ENCODE measurements at regions not wholly inside any gene's neighbourhood (a gene's known extent, or its start where the extent isn't known, plus 50 kb on each side); places are given as distances from the start of the nearest gene placed in this dataset.

GRCh38 chr16:47967374-47967773 lies 188.4 kb downstream of the ABCC12 start:
- DNase-seq, result no peak

DNA sequence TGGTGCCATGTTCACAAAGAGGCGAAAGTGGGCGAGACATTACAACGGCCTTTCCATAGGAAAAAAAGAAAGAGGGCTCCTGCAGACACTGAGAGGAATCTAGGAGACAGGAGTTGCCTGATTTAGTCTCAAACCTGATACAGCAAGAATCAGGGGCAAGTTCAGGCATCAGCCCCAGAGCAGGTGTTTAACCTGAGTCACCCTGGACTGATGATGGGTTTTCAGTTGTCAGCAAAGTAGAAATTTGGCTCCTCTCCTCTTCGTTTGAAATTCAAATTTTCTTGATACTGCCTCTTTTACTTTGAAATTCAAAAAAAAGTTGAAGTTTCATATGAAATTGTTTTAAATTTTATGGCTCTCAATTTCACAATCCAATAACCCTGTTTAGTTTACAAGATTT lies 189.5 kb downstream of the ABCC12 start:
- DNase-seq, result no peak

- DNase-seq, result no peak
These were observed 190.4 kb downstream of the ABCC12 start for GRCh38 chr16:47965439-47965838.

DNA sequence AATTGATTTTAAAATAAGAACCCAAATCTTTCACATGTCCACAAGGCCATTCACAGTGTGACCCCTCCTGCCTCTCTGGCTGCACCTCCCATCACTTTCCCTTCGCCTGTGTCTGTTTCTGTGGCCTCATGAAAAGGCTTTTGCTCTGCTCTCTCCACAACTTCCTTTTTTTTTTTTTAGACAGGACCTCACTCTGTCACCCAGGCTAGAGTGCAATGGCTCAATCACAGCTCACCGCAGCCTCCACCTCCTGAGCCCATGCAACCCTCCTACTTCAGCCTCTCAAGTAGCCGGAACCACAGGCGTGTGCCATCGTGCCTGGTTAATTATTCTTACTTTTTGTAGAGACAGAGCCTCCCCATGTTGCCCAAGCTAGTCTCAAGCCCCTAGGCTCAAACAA lies 197.1 kb downstream of the ABCC12 start:
- DNase-seq, result no peak

DNA sequence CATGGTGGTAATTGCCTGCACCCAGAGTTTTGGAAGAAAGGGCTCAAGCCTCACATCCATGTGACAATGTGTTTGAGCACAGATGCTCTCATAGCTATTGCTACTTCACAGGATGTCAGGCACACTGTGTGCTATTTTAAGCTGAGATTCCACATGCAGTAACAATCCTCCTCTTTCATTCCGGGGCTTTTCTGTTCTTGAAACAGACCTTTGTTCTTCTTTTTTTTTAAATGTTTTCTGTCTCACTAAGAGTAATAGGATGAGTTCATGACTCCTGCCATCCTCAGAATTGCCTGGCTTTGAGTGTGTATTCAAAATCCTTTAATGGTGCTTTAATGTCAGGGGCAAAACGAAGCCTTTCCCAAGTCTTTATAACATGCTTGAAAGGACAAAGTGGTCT lies 198.9 kb downstream of the ABCC12 start:
- DNase-seq, result no peak

GRCh38 chr16:47949714-47950113 lies 206.1 kb downstream of the ABCC12 start:
- no peak for DNase-seq

DNA sequence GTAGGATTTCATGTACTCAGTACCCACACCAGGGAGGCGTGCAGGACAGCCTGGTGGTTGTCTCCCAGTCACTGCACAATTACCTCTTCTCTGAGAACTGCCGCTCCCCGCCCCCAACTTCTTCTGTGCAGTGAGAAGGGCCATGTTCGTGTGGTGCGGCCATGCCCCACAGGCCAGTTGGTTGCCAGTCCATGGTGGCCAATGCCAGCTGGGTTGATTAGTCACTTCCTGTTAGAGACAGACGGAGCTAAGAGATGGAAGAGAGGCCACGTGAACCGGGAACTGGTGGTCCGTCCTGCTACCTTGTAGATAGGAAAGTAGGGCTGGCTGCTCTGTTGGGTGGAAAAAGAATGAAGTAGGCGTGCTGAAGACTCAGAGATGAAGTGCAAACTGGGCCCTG lies 206.5 kb downstream of the ABCC12 start:
- no peak for DNase-seq

GRCh38 chr16:47947723-47948122 lies 208.1 kb downstream of the ABCC12 start:
- DNase-seq, result no peak

GRCh38 chr16:47946092-47946491 lies 209.7 kb downstream of the ABCC12 start:
- DNase-seq, result no peak

- no peak for DNase-seq
These were observed 211.2 kb downstream of the ABCC12 start for GRCh38 chr16:47944589-47944988.

GRCh38 chr16:47943235-47943634 lies 212.6 kb downstream of the ABCC12 start:
- DNase-seq, result no peak

- DNase-seq, result no peak
These were observed 215.3 kb downstream of the ABCC12 start for GRCh38 chr16:47940466-47940865.

GRCh38 chr16:47939680-47940079 lies 216.1 kb downstream of the ABCC12 start:
- peak; percentile 39 for DNase-seq

DNA sequence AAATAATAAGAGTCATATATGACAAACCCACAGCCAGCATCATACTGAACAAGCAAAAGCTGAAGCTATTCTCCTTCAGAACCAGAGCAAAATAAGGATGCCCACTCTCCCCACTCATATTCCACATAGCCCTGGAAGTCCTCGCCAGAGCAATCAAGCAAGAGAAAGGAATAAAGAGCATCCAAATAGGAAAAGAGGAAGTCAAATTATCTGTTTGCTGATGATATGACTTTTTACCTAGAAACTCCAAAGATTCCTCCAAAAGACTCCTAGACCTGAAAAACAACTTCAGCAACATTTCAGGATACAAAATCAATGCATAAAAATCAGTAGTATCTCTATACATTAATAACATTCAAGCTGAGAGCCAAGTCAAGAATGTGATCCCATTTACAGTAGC lies 217.5 kb downstream of the ABCC12 start:
- DNase-seq, result no peak

- DNase-seq, result no peak
These were observed 227.8 kb downstream of the ABCC12 start for GRCh38 chr16:47928008-47928407.

GRCh38 chr16:47927330-47927729 lies 228.5 kb downstream of the ABCC12 start:
- no peak for DNase-seq

GRCh38 chr16:47925811-47926460 lies 229.9 kb downstream of the ABCC12 start:
- DNase-seq, result no peak

GRCh38 chr16:47924950-47925349 lies 230.8 kb downstream of the ABCC12 start:
- no peak for DNase-seq

DNA sequence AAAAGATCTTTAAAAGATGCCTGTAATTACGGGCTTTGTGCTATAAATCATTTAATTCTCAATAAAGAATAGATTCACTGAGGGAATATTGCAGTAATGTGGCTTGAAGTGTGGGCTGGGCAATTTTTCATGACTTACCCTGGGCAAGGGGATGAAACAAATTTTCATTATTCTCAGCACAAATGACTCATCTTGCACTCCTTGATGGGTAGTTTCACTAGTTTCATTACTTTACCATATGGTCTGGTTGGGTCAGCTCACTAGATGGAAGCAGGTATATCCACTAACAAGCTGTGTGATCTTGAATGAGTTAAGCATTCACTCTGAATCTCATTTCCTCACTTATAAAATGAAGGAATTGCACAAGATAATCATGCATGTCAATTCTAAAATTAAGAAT lies 234.3 kb downstream of the ABCC12 start:
- DNase-seq, result no peak

DNA sequence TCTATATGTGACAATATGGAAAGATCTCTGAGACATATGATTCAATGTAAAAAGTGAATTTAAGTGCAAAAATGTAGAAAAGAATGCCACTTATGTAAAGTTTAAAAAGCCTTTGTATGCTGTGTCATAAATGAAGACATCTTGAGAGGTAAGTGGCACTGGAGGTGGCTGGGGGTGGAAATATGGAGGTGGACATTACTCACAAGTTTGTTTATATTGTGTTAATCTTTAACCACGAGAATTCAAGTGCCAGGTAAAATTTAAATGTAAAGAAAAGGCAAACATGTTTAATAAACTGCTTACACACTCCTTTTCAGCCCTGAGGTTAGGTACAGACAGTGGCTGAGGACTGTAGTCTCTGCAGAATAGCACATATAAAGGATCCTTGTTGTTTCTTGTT lies 235.1 kb downstream of the ABCC12 start:
- no peak for DNase-seq

- DNase-seq, result no peak
These were observed 238.7 kb downstream of the ABCC12 start for GRCh38 chr16:47917118-47917517.

DNA sequence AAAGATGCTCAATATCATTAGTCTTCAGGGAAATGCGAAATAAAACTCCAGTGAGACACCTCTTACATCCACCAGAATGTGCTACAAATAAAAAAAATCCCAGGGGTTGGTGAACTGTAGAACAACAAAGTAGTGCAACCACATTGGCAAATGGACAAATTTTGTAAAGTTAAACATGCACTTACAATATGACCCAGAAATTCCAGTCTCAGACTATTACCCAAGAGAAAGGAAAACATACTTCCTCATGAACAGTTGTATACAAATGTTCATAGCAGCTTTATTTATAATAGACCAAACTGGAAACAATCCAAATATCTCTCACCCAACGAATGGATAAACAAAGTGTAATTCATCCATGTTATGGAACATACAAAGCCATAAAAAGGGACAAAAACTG lies 239.5 kb downstream of the ABCC12 start:
- no peak for DNase-seq

DNA sequence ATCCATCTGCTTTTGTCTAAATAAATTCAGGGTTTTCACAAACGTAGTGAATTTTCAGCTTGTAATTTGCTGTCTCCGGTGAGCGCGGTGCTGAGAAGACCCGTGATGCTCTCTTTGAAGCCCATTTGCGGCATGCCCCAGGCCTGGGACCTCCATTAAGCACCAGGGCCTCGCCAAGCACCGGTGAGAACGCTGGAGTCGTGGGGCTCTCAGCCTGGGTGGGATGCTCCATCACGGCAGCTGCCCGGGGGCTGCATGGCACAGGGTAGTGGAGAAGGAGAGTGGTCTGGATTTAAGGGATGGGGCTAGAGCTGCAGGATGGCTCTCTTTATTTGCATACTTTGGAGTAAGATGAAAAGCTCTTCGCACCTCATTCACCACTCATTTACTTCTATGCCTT lies 248.7 kb downstream of the ABCC12 start:
- no peak for DNase-seq

GRCh38 chr16:47905771-47906170 lies 250.0 kb downstream of the ABCC12 start:
- DNase-seq, result no peak

- no peak for DNase-seq
These were observed 251.1 kb downstream of the ABCC12 start for GRCh38 chr16:47904691-47905090.

- DNase-seq, result no peak
These were observed 252.3 kb downstream of the ABCC12 start for GRCh38 chr16:47903470-47903869.

All from NCI-H510A treated with DMSO at 0.1 percent for 48 hours (cell line).